Mesothelial cell of epicardium (in vitro differentiated cells): ENCODE measurements at regions not wholly inside any gene's neighbourhood (a gene's known extent, or its start where the extent isn't known, plus 50 kb on each side); places are given as distances from the start of the nearest gene placed in this dataset.

Experiments used
- DNase-seq, 2 experiments: peaks; one replicate each; pipeline ENCODE4 v3.0.0; 2021; ENCODE audit warnings: low spot score in 2 of 2; ENCODE audit not compliant: unreplicated experiment in 2 of 2
- H3K27ac Mint-ChIP-seq: 2 replicates; pipeline ENCODE4 v1.8.0; 2021; ENCODE audit warnings: mixed read lengths
- H3K27me3 Mint-ChIP-seq: 2 replicates; pipeline ENCODE4 v1.8.0; 2021; ENCODE audit warnings: low read depth, mixed read lengths
- H3K36me3 Mint-ChIP-seq: 2 replicates; pipeline ENCODE4 v1.8.0; 2021; ENCODE audit warnings: mixed read lengths
- H3K4me1 Mint-ChIP-seq: 2 replicates; pipeline ENCODE4 v1.8.0; 2021; ENCODE audit warnings: mixed read lengths
- H3K4me3 Mint-ChIP-seq: 2 replicates; pipeline ENCODE4 v1.8.0; 2021; ENCODE audit warnings: mild to moderate bottlenecking, moderate library complexity, mixed read lengths
- H3K9me3 Mint-ChIP-seq: 2 replicates; pipeline ENCODE4 v1.8.0; 2021; ENCODE audit warnings: mixed read lengths
- CTCF ChIP-seq: fragments of 200-600 bp; sonication (generic); IDR thresholded peaks from one replicate; pipeline ENCODE4 v1.5.0; 2021; ENCODE audit warnings: antibody characterized with exemption; ENCODE audit not compliant: unreplicated experiment

GRCh38 chr1:209059376-209059775 is 524.1 kb upstream of the CAMK1G start:
- no peak overlapping the region for H3K27ac Mint-ChIP-seq
- no peaks in the 10 kb centered on the region for H3K27me3 Mint-ChIP-seq
- no peak overlapping the region for H3K4me3 Mint-ChIP-seq
- no peak for DNase-seq
- no peaks in the 10 kb centered on the region for H3K36me3 Mint-ChIP-seq
- H3K9me3 Mint-ChIP-seq: peaks cover 24% of the 10 kb centered on the region
- no peak for TF ChIP-seq CTCF
- H3K4me1 Mint-ChIP-seq: peaks cover 13% of the 10 kb centered on the region

- TF ChIP-seq CTCF: no peak
- DNase-seq: no peak
- no peaks in the 10 kb centered on the region for H3K27me3 Mint-ChIP-seq
- H3K4me3 Mint-ChIP-seq: no peak overlapping the region
- no peaks in the 10 kb centered on the region for H3K36me3 Mint-ChIP-seq
- peaks cover 20% of the 10 kb centered on the region for H3K9me3 Mint-ChIP-seq
- H3K4me1 Mint-ChIP-seq: peaks cover 13% of the 10 kb centered on the region
- H3K27ac Mint-ChIP-seq: no peak overlapping the region
Measured at GRCh38 chr1:209059981-209060380, 523.5 kb upstream of the CAMK1G start.

- no peaks in the 10 kb centered on the region for H3K36me3 Mint-ChIP-seq
- H3K27ac Mint-ChIP-seq: no peak overlapping the region
- H3K9me3 Mint-ChIP-seq: peaks cover under 1% of the 10 kb centered on the region
- no peaks in the 10 kb centered on the region for H3K27me3 Mint-ChIP-seq
- peaks cover 15% of the 10 kb centered on the region for H3K4me1 Mint-ChIP-seq
- TF ChIP-seq CTCF: no peak
- no peak overlapping the region for H3K4me3 Mint-ChIP-seq
- no peak for DNase-seq
Measured at GRCh38 chr1:209062081-209062620, 521.4 kb upstream of the CAMK1G start.

- no peaks in the 10 kb centered on the region for H3K27me3 Mint-ChIP-seq
- no peak overlapping the region for H3K27ac Mint-ChIP-seq
- H3K36me3 Mint-ChIP-seq: no peaks in the 10 kb centered on the region
- no peak overlapping the region for H3K4me3 Mint-ChIP-seq
- no peak for DNase-seq
- TF ChIP-seq CTCF: no peak
- H3K9me3 Mint-ChIP-seq: no peaks in the 10 kb centered on the region
- H3K4me1 Mint-ChIP-seq: peaks cover 15% of the 10 kb centered on the region
Measured at GRCh38 chr1:209062863-209063262, 520.7 kb upstream of the CAMK1G start.

GRCh38 chr1:209063767-209064659 is 519.5 kb upstream of the CAMK1G start:
- H3K9me3 Mint-ChIP-seq: no peaks in the 10 kb centered on the region
- DNase-seq: no peak
- no peak overlapping the region for H3K4me3 Mint-ChIP-seq
- no peaks in the 10 kb centered on the region for H3K27me3 Mint-ChIP-seq
- H3K27ac Mint-ChIP-seq: no peak overlapping the region
- peaks cover 15% of the 10 kb centered on the region for H3K4me1 Mint-ChIP-seq
- no peaks in the 10 kb centered on the region for H3K36me3 Mint-ChIP-seq
- TF ChIP-seq CTCF: no peak
